HL-60 (cell line): ENCODE measurements at regions not wholly inside any gene's neighbourhood (a gene's known extent, or its start where the extent isn't known, plus 50 kb on each side); places are given as distances from the start of the nearest gene placed in this dataset.

Experiments
- DNase-seq, 2 experiments: peaks; one replicate each; pipeline ENCODE4 v3.0.0-alpha.2; 2010 to 2020; ENCODE audit warnings: low read depth in 1 of 2, low spot score in 1 of 2
- H3K27ac ChIP-seq: fragments of 250-450 bp; sonication (Bioruptor Pico); replicated peaks from 2 replicates; pipeline ENCODE4 v1.5.1; 2020; ENCODE audit warnings: mild to moderate bottlenecking, moderate library complexity
- H3K27me3 ChIP-seq: fragments of 250-450 bp; sonication (Bioruptor Pico); 2 replicates; pipeline ENCODE4 v1.5.1; 2021; ENCODE audit warnings: mild to moderate bottlenecking, moderate library complexity; ENCODE audit not compliant: insufficient read depth, poor library complexity, severe bottlenecking
- H3K4me3 ChIP-seq: replicated peaks from 2 replicates; pipeline ENCODE4 v1.5.1; 2011; ENCODE audit warnings: mild to moderate bottlenecking, control low read depth, low read length; ENCODE audit not compliant: insufficient read depth
- GABPA ChIP-seq: IDR thresholded peaks from 2 replicates; pipeline ENCODE4 v1.6.1; 2012; ENCODE audit warnings: low read depth
- POLR2AphosphoS5 ChIP-seq: IDR thresholded peaks from 2 replicates; pipeline ENCODE4 v1.6.1; 2012; ENCODE audit warnings: low read depth
- SPI1 ChIP-seq: IDR thresholded peaks from 2 replicates; pipeline ENCODE4 v1.6.1; 2012; ENCODE audit warnings: low read depth, mild to moderate bottlenecking, borderline replicate concordance
- TF ChIP-seq, protein P1 (sequence below): IDR thresholded peaks from one replicate; pipeline ENCODE4 v1.5.1; 2011; ENCODE audit warnings: low read length, control low read depth, inconsistent platforms; ENCODE audit not compliant: insufficient read depth
- TF ChIP-seq, protein P2 (sequence below): IDR thresholded peaks from 2 replicates; pipeline ENCODE4 v1.6.1; 2012; ENCODE audit warnings: low read depth; ENCODE audit not compliant: insufficient replicate concordance

DNA sequence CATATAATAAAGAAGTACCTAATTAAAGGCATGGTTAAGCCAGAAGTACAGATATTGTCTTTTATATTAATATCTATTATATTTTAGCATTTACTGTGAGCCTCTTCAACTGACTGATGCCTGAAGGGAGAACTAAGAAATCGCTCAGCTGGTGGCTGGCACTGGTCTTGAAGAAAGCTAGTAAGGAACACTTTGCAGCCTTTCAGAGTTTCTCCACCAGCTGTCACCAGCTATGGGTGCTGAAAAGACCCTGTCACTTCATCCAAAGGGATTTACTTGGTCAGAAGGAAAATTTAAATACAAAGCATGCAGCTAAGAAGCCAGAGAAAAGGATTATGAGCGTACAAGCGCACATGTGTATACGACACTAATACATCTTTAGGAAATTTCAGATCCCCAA is 525.9 kb downstream of the TMEM182 start:
- H3K4me3 ChIP-seq, result no peak overlapping the region
- TF ChIP-seq, protein P1, sequence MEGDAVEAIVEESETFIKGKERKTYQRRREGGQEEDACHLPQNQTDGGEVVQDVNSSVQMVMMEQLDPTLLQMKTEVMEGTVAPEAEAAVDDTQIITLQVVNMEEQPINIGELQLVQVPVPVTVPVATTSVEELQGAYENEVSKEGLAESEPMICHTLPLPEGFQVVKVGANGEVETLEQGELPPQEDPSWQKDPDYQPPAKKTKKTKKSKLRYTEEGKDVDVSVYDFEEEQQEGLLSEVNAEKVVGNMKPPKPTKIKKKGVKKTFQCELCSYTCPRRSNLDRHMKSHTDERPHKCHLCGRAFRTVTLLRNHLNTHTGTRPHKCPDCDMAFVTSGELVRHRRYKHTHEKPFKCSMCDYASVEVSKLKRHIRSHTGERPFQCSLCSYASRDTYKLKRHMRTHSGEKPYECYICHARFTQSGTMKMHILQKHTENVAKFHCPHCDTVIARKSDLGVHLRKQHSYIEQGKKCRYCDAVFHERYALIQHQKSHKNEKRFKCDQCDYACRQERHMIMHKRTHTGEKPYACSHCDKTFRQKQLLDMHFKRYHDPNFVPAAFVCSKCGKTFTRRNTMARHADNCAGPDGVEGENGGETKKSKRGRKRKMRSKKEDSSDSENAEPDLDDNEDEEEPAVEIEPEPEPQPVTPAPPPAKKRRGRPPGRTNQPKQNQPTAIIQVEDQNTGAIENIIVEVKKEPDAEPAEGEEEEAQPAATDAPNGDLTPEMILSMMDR, result no peak
- TF ChIP-seq SPI1, result no peak
- TF ChIP-seq, protein P2, sequence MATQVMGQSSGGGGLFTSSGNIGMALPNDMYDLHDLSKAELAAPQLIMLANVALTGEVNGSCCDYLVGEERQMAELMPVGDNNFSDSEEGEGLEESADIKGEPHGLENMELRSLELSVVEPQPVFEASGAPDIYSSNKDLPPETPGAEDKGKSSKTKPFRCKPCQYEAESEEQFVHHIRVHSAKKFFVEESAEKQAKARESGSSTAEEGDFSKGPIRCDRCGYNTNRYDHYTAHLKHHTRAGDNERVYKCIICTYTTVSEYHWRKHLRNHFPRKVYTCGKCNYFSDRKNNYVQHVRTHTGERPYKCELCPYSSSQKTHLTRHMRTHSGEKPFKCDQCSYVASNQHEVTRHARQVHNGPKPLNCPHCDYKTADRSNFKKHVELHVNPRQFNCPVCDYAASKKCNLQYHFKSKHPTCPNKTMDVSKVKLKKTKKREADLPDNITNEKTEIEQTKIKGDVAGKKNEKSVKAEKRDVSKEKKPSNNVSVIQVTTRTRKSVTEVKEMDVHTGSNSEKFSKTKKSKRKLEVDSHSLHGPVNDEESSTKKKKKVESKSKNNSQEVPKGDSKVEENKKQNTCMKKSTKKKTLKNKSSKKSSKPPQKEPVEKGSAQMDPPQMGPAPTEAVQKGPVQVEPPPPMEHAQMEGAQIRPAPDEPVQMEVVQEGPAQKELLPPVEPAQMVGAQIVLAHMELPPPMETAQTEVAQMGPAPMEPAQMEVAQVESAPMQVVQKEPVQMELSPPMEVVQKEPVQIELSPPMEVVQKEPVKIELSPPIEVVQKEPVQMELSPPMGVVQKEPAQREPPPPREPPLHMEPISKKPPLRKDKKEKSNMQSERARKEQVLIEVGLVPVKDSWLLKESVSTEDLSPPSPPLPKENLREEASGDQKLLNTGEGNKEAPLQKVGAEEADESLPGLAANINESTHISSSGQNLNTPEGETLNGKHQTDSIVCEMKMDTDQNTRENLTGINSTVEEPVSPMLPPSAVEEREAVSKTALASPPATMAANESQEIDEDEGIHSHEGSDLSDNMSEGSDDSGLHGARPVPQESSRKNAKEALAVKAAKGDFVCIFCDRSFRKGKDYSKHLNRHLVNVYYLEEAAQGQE, result no peak
- no peak for TF ChIP-seq GABPA
- no peak for TF ChIP-seq POLR2AphosphoS5
- DNase-seq, result no peak
- H3K27me3 ChIP-seq, result peaks cover 2% of the 10 kb centered on the region
- H3K27ac ChIP-seq, result no peak overlapping the region

DNA sequence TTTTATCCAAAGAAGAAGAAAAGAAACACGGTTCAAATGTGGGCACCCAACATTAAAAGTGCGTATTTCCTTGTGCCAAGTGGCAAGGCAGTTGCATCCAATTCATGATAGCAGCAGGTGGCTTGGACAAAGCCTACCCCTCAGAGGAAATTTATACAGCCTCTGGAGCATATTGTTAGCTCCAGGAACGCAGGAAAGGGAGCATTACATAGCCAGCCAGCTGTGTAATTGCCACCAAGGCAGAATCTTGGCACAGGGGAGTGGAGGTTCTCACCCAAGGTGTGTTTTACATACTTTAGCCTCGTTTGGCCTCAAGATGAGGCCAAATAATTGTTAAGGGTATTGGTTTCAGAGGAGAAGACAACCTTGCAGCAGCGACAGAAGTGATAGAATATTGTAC is 526.9 kb downstream of the TMEM182 start:
- TF ChIP-seq, protein P2, result no peak
- no peak for TF ChIP-seq GABPA
- TF ChIP-seq SPI1, result no peak
- TF ChIP-seq POLR2AphosphoS5, result no peak
- Histone ChIP-seq H3K27me3 (peaks cover 6% of the 10 kb centered on the region), H3K27ac (no peak overlapping the region), H3K4me3 (no peak overlapping the region)
- no peak for DNase-seq

DNA sequence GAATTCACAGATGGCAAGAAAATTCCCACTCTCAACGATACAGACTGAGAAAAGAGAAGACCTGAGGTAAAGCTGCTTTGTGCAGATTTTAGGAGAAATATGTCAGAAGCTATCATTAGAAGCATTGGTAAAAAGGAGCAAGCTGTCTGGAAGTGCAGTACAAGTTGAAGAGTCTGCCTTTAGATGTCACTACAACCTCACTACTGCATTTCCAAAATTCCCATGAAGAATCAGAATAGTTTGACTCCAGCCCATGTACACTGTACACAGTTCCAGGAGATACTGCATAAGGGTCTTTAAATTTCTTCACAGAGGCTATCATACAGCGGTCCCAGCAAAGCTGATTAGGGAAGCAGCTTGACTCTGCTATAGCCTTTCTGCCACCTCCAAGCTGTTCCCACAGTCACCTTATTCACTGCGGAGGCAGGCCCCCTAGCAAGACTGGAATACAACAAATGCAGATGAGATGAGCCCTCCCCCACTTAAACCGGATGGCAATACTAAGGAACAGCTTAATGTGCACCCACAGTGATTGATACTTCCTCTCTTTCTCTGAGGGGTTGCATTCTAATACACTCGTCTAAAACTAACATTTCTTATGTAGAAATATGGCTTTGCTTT is 527.4 kb downstream of the TMEM182 start:
- TF ChIP-seq, protein P2, result no peak
- TF ChIP-seq POLR2AphosphoS5 (no peak), SPI1 (no peak), GABPA (no peak)
- TF ChIP-seq, protein P1, result no peak
- no peak overlapping the region for H3K4me3 ChIP-seq
- no peak for DNase-seq
- H3K27me3 ChIP-seq, result peaks cover 6% of the 10 kb centered on the region
- no peak overlapping the region for H3K27ac ChIP-seq
